Vagina (tissue), 2 donors: ENCODE measurements at regions not wholly inside any gene's neighbourhood (a gene's known extent, or its start where the extent isn't known, plus 50 kb on each side); places are given as distances from the start of the nearest gene placed in this dataset.

Experiments used
- POLR2A ChIP-seq, 2 donors: fragments of 450-650 bp; IDR thresholded peaks; one replicate each; pipeline ENCODE4 v1.6.1; 2017; ENCODE audit warnings: antibody characterized with exemption in 2 of 2, mild to moderate bottlenecking in 2 of 2, moderate library complexity in 2 of 2
- TF ChIP-seq, protein P1 (sequence below), 3 experiments: fragments of 450-650 bp in 2 of 3; fragments of 200-600 bp in 1 of 3; sonication (generic) in 1 of 3; IDR thresholded peaks; one replicate each; pipeline ENCODE4 v1.5.1; 2017 to 2019; ENCODE audit warnings: antibody characterized with exemption in 3 of 3, mild to moderate bottlenecking in 2 of 3, moderate library complexity in 2 of 3

- TF ChIP-seq, protein P1, sequence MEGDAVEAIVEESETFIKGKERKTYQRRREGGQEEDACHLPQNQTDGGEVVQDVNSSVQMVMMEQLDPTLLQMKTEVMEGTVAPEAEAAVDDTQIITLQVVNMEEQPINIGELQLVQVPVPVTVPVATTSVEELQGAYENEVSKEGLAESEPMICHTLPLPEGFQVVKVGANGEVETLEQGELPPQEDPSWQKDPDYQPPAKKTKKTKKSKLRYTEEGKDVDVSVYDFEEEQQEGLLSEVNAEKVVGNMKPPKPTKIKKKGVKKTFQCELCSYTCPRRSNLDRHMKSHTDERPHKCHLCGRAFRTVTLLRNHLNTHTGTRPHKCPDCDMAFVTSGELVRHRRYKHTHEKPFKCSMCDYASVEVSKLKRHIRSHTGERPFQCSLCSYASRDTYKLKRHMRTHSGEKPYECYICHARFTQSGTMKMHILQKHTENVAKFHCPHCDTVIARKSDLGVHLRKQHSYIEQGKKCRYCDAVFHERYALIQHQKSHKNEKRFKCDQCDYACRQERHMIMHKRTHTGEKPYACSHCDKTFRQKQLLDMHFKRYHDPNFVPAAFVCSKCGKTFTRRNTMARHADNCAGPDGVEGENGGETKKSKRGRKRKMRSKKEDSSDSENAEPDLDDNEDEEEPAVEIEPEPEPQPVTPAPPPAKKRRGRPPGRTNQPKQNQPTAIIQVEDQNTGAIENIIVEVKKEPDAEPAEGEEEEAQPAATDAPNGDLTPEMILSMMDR (IDR thresholded peaks at IDR 0.05) = no peak
- TF ChIP-seq POLR2A (IDR thresholded peaks at IDR 0.05) = no peak
Observed at GRCh38 chr13:73701160-73701559, 433.0 kb downstream of the KLF12 start.
